HUES6 (cell line): ENCODE measurements at regions not wholly inside any gene's neighbourhood (a gene's known extent, or its start where the extent isn't known, plus 50 kb on each side); places are given as distances from the start of the nearest gene placed in this dataset.
"Not testable (repeated sequence)": the region's sequence is repeated elsewhere in the genome, so short reads cannot be mapped to it uniquely, and the experiment has no call there.

Source experiments
- H3K27ac ChIP-seq: 2 replicates; pipeline ENCODE4 v1.7.0; 2013; ENCODE audit warnings: low read depth, mild to moderate bottlenecking, low read length, inconsistent platforms
- H3K27me3 ChIP-seq: 2 replicates; pipeline ENCODE4 v1.6.1; 2013; ENCODE audit warnings: low read length; ENCODE audit not compliant: control insufficient read depth, insufficient read depth
- H3K36me3 ChIP-seq: 2 replicates; pipeline ENCODE4 v1.6.1; 2013; ENCODE audit warnings: low read length; ENCODE audit not compliant: control insufficient read depth, insufficient read depth
- H3K4me1 ChIP-seq: 2 replicates; pipeline ENCODE4 v1.6.1; 2013; ENCODE audit warnings: low read length; ENCODE audit not compliant: control insufficient read depth, insufficient read depth
- H3K4me3 ChIP-seq: 2 replicates; pipeline ENCODE4 v1.5.1; 2013; ENCODE audit warnings: low read depth, low read length
- H3K9ac ChIP-seq: one replicate; pipeline ENCODE4 v1.6.1; 2013; ENCODE audit warnings: mild to moderate bottlenecking, low read length
- H3K9me3 ChIP-seq: 2 replicates; pipeline ENCODE4 v1.6.1; 2013; ENCODE audit warnings: low read depth, low read length; ENCODE audit not compliant: control insufficient read depth, insufficient read depth

- H3K27me3 ChIP-seq, H3K27ac ChIP-seq, H3K4me1 ChIP-seq, H3K4me3 ChIP-seq, H3K9me3 ChIP-seq, H3K36me3 ChIP-seq, H3K9ac ChIP-seq: not testable (repeated sequence)
Measured at GRCh38 chrX:52298968-52299367, 69.9 kb upstream of the XAGE2 start.

GRCh38 chrX:52308532-52308931 is 60.3 kb upstream of the XAGE2 start:
- H3K4me3 ChIP-seq, H3K36me3 ChIP-seq, H3K9ac ChIP-seq, H3K9me3 ChIP-seq, H3K27ac ChIP-seq, H3K27me3 ChIP-seq, H3K4me1 ChIP-seq: not testable (repeated sequence)
